SK-N-SH (cell line): ENCODE measurements at regions not wholly inside any gene's neighbourhood (a gene's known extent, or its start where the extent isn't known, plus 50 kb on each side); places are given as distances from the start of the nearest gene placed in this dataset.

Experiments
- CTCF ChIA-PET: fragments of 300-600, 350-600 bp; formaldehyde crosslinking; extraction: SDS; loops from one replicate; lab custom pipeline; 2021; lab: Yijun Ruan, JAX
- POLR2A ChIA-PET: fragments of 350-600 bp; sonication (Branson Sonifier 250); formaldehyde crosslinking; extraction: SDS; loops from one replicate; lab custom pipeline; 2020; ENCODE audit warnings: antibody characterized with exemption, inconsistent platforms; lab: Yijun Ruan, JAX
- DNase-seq: peaks from one replicate; pipeline ENCODE4 v3.0.0; 2012
- H2AFZ ChIP-seq: fragments of 200-600 bp; sonication (generic); 2 replicates; pipeline ENCODE4 v1.8.1; 2016; ENCODE audit warnings: antibody characterized with exemption, mild to moderate bottlenecking, low read depth
- H3F3A ChIP-seq: fragments of 200-600 bp; sonication (generic); replicated peaks from 2 replicates; pipeline ENCODE3; 2016; ENCODE audit warnings: antibody characterized with exemption, mild to moderate bottlenecking; ENCODE audit not compliant: insufficient read depth
- H3K27ac ChIP-seq, 2 experiments: fragments of 200-500 bp in 1 of 2; fragments of 200-600 bp in 1 of 2; sonication (Bioruptor generic) in 1 of 2; sonication (generic), shearing (Covaris generic) in 1 of 2; 2 replicates each; pipeline versions ENCODE4 v1.5.1 to v1.6.1; 2014 to 2016; ENCODE audit warnings: low read depth in 2 of 2, inconsistent platforms in 1 of 2, low read length in 1 of 2, mild to moderate bottlenecking in 1 of 2, mixed read lengths in 1 of 2
- H3K27me3 ChIP-seq: fragments of 200-600 bp; sonication (generic), shearing (Covaris generic); 2 replicates; pipeline ENCODE4 v1.6.1; 2016; ENCODE audit warnings: mixed run types; ENCODE audit not compliant: insufficient read depth
- H3K36me3 ChIP-seq, 2 experiments: fragments of 200-500 bp in 1 of 2; fragments of 200-600 bp in 1 of 2; sonication (Bioruptor generic) in 1 of 2; sonication (generic) in 1 of 2; replicated peaks in 1 of 2; 2 replicates each; pipeline versions ENCODE3 to v1.5.1; 2014 to 2016; ENCODE audit warnings: low read length in 1 of 2, mild to moderate bottlenecking in 1 of 2; ENCODE audit not compliant: insufficient read depth in 2 of 2, control insufficient read depth in 1 of 2
- H3K4me1 ChIP-seq, 2 experiments: fragments of 200-500 bp in 1 of 2; fragments of 200-600 bp in 1 of 2; sonication (Bioruptor generic) in 1 of 2; sonication (generic), shearing (Covaris generic) in 1 of 2; 2 replicates each; pipeline versions ENCODE4 v1.5.1 to v1.6.1; 2014 to 2016; ENCODE audit warnings: low read depth in 1 of 2, low read length in 1 of 2, mixed run types in 1 of 2; ENCODE audit not compliant: insufficient read depth in 2 of 2, control insufficient read depth in 1 of 2
- H3K4me2 ChIP-seq: fragments of 200-600 bp; sonication (generic), shearing (Covaris generic); 2 replicates; pipeline ENCODE4 v1.6.1; 2017; ENCODE audit warnings: mixed run types
- H3K4me3 ChIP-seq, 2 experiments: fragments of 200-500 bp in 1 of 2; fragments of 200-600 bp in 1 of 2; sonication (Bioruptor generic) in 1 of 2; sonication (generic), shearing (Covaris generic) in 1 of 2; 2 replicates each; pipeline versions ENCODE4 v1.5.1 to v1.8.1; 2014 to 2016; ENCODE audit warnings: low read depth in 2 of 2, inconsistent platforms in 1 of 2, low read length in 1 of 2, mild to moderate bottlenecking in 1 of 2, mixed read lengths in 1 of 2, moderate library complexity in 1 of 2
- H3K79me2 ChIP-seq: fragments of 200-600 bp; sonication (generic); 2 replicates; pipeline ENCODE4 v1.8.1; 2017; ENCODE audit warnings: mild to moderate bottlenecking; ENCODE audit not compliant: insufficient read depth
- H3K9ac ChIP-seq: fragments of 200-600 bp; sonication (generic); 2 replicates; pipeline ENCODE4 v1.6.1; 2017; ENCODE audit warnings: mixed run types
- H3K9me2 ChIP-seq: fragments of 200-600 bp; sonication (generic); 2 replicates; pipeline ENCODE4 v1.6.1; 2017; ENCODE audit warnings: mixed run types
- H3K9me3 ChIP-seq: fragments of 200-600 bp; sonication (generic); 2 replicates; pipeline ENCODE4 v1.6.1; 2017; ENCODE audit warnings: mixed run types, mild to moderate bottlenecking, moderate library complexity
- H4K20me1 ChIP-seq: fragments of 200-600 bp; sonication (generic); 2 replicates; pipeline ENCODE4 v1.6.1; 2017; ENCODE audit warnings: mild to moderate bottlenecking, mixed run types; ENCODE audit not compliant: insufficient read depth
- CTCF ChIP-seq: fragments of 200-600 bp; sonication (generic); IDR thresholded peaks from 2 replicates; pipeline ENCODE4 v1.6.1; 2017; ENCODE audit warnings: antibody characterized with exemption, mild to moderate bottlenecking, moderate library complexity
- EZH2phosphoT487 ChIP-seq: fragments of 200-600 bp; sonication (generic); IDR thresholded peaks from 2 replicates; pipeline ENCODE4 v1.6.1; 2017; ENCODE audit warnings: low read depth, mixed run types, mild to moderate bottlenecking, antibody characterized with exemption, moderate library complexity, borderline replicate concordance
- FOSL2 ChIP-seq: IDR thresholded peaks from 2 replicates; pipeline ENCODE4 v1.4.0; 2012; ENCODE audit warnings: low read depth, mild to moderate bottlenecking, moderate library complexity, borderline replicate concordance
- FOXJ3 ChIP-seq: sonication (generic); formaldehyde crosslinking; IDR thresholded peaks from 2 replicates; pipeline ENCODE4 v1.5.1; 2020; ENCODE audit warnings: mild to moderate bottlenecking, missing genetic modification reagents
- JUND ChIP-seq: IDR thresholded peaks from 2 replicates; pipeline ENCODE4 v1.4.0; 2012
- MEF2A ChIP-seq: IDR thresholded peaks from 2 replicates; pipeline ENCODE4 v1.4.0; 2012; ENCODE audit warnings: low read depth, borderline replicate concordance
- MXI1 ChIP-seq: IDR thresholded peaks from 2 replicates; pipeline ENCODE4 v1.6.1; 2012; ENCODE audit warnings: mild to moderate bottlenecking, low read depth, low read length, improper control_type of control experiment
- NFIC ChIP-seq: IDR thresholded peaks from 2 replicates; pipeline ENCODE4 v1.4.0; 2012; ENCODE audit warnings: borderline replicate concordance
- NRF1 ChIP-seq: IDR thresholded peaks from 2 replicates; pipeline ENCODE4 v1.6.1; 2012; ENCODE audit warnings: low read depth, mild to moderate bottlenecking, low read length
- RAD21 ChIP-seq: IDR thresholded peaks from 2 replicates; pipeline ENCODE4 v1.6.1; 2012; ENCODE audit warnings: mild to moderate bottlenecking, low read length
- RFX5 ChIP-seq: IDR thresholded peaks from 2 replicates; pipeline ENCODE4 v1.6.1; 2012; ENCODE audit warnings: mild to moderate bottlenecking, improper control_type of control experiment, low read length
- SMC3 ChIP-seq: IDR thresholded peaks from 2 replicates; pipeline ENCODE4 v1.6.1; 2012; ENCODE audit warnings: low read depth, low read length, improper control_type of control experiment
- WGBS: methylation state at CpG from one replicate; pipeline ENCODE4 v1.1.6; 2017; ENCODE audit warnings: low lambda C conversion rate; 5-methylcytosine and 5-hydroxymethylcytosine counted together
- TF ChIP-seq, protein P1 (sequence below): IDR thresholded peaks from 2 replicates; pipeline ENCODE4 v1.4.0; 2012; ENCODE audit warnings: low read depth
- TF ChIP-seq, protein P2 (sequence below): IDR thresholded peaks from 2 replicates; pipeline ENCODE4 v1.6.1; 2012; ENCODE audit warnings: mild to moderate bottlenecking, low read depth, low read length, moderate library complexity
- TF ChIP-seq, protein P3 (sequence below): IDR thresholded peaks from 2 replicates; pipeline ENCODE4; 2012

- no peaks in the 10 kb centered on the region for H3K36me3 ChIP-seq
- TF ChIP-seq RAD21 (no peak), JUND (no peak), FOXJ3 (CRISPR knock-in tag) (no peak), FOSL2 (no peak), MXI1 (no peak), NRF1 (no peak), MEF2A (no peak), CTCF (no peak), SMC3 (no peak), NFIC (no peak), RFX5 (no peak), EZH2phosphoT487 (no peak)
- TF ChIP-seq, protein P1, sequence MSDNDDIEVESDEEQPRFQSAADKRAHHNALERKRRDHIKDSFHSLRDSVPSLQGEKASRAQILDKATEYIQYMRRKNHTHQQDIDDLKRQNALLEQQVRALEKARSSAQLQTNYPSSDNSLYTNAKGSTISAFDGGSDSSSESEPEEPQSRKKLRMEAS = no peak
- TF ChIP-seq, protein P2, sequence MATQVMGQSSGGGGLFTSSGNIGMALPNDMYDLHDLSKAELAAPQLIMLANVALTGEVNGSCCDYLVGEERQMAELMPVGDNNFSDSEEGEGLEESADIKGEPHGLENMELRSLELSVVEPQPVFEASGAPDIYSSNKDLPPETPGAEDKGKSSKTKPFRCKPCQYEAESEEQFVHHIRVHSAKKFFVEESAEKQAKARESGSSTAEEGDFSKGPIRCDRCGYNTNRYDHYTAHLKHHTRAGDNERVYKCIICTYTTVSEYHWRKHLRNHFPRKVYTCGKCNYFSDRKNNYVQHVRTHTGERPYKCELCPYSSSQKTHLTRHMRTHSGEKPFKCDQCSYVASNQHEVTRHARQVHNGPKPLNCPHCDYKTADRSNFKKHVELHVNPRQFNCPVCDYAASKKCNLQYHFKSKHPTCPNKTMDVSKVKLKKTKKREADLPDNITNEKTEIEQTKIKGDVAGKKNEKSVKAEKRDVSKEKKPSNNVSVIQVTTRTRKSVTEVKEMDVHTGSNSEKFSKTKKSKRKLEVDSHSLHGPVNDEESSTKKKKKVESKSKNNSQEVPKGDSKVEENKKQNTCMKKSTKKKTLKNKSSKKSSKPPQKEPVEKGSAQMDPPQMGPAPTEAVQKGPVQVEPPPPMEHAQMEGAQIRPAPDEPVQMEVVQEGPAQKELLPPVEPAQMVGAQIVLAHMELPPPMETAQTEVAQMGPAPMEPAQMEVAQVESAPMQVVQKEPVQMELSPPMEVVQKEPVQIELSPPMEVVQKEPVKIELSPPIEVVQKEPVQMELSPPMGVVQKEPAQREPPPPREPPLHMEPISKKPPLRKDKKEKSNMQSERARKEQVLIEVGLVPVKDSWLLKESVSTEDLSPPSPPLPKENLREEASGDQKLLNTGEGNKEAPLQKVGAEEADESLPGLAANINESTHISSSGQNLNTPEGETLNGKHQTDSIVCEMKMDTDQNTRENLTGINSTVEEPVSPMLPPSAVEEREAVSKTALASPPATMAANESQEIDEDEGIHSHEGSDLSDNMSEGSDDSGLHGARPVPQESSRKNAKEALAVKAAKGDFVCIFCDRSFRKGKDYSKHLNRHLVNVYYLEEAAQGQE = no peak
- TF ChIP-seq, protein P3, sequence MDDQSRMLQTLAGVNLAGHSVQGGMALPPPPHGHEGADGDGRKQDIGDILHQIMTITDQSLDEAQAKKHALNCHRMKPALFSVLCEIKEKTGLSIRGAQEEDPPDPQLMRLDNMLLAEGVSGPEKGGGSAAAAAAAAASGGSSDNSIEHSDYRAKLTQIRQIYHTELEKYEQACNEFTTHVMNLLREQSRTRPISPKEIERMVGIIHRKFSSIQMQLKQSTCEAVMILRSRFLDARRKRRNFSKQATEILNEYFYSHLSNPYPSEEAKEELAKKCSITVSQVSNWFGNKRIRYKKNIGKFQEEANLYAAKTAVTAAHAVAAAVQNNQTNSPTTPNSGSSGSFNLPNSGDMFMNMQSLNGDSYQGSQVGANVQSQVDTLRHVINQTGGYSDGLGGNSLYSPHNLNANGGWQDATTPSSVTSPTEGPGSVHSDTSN = no peak
- no peaks in the 10 kb centered on the region for H3K9me2 ChIP-seq
- CTCF ChIA-PET = interaction anchor here (1.0 to 2.2 kb wide), 4 partner anchors 10 to 435 kb away, joined by 3 to 11 read pairs (median 6); no protein-coding TSS in a partner anchor
- DNase-seq = no peak
- no peak overlapping the region for H3K9ac ChIP-seq
- no peaks in the 10 kb centered on the region for H3K9me3 ChIP-seq
- H2AFZ ChIP-seq = no peak overlapping the region
- H3F3A ChIP-seq = no peaks in the 10 kb centered on the region
- WGBS = 0% methylated on average over 9 of the region's 10 CpGs
- H3K4me3 ChIP-seq = no peak overlapping the region
- no peak overlapping the region for H3K4me2 ChIP-seq
- H4K20me1 ChIP-seq = no peaks in the 10 kb centered on the region
- H3K27ac ChIP-seq = no peak overlapping the region
- peaks cover 95% of the 10 kb centered on the region for H3K27me3 ChIP-seq
- POLR2A ChIA-PET = no interaction called here
- H3K79me2 ChIP-seq = no peaks in the 10 kb centered on the region
- H3K4me1 ChIP-seq = no peaks in the 10 kb centered on the region
These were observed 183.6 kb downstream of the IRF8 start for GRCh38 chr16:86082418-86083030.
